Spinal cord (tissue), 9 donors: ENCODE measurements at regions not wholly inside any gene's neighbourhood (a gene's known extent, or its start where the extent isn't known, plus 50 kb on each side); places are given as distances from the start of the nearest gene placed in this dataset.
A peak's percentile ranks its signal among the peaks of the same experiment; 100 is the strongest.
"Not testable (repeated sequence)": the region's sequence is repeated elsewhere in the genome, so short reads cannot be mapped to it uniquely, and the experiment has no call there.

Source experiments
- DNase-seq, 6 donors: peaks; one replicate each; pipeline versions ENCODE4 v3.0.0 to v3.0.0-alpha.2; 2013 to 2015; ENCODE audit warnings: low spot score in 6 of 6, low read depth in 4 of 6
- H3K27ac ChIP-seq: one replicate; pipeline ENCODE4 v1.5.1; 2013; ENCODE audit warnings: low read depth, low read length, control low read depth
- H3K27me3 ChIP-seq: one replicate; pipeline ENCODE4 v1.6.1; 2013; ENCODE audit warnings: low read length; ENCODE audit not compliant: control insufficient read depth, insufficient read depth
- H3K36me3 ChIP-seq: one replicate; pipeline ENCODE4 v1.6.1; 2013; ENCODE audit warnings: low read length; ENCODE audit not compliant: control insufficient read depth, insufficient read depth
- H3K4me1 ChIP-seq: one replicate; pipeline ENCODE4 v1.6.1; 2013; ENCODE audit warnings: low read length; ENCODE audit not compliant: control insufficient read depth, insufficient read depth
- H3K4me3 ChIP-seq: one replicate; pipeline ENCODE4 v1.5.1; 2013; ENCODE audit warnings: low read depth, low read length, control low read depth
- H3K9me3 ChIP-seq: one replicate; pipeline ENCODE4 v1.6.1; 2013; ENCODE audit warnings: low read length; ENCODE audit not compliant: control insufficient read depth, insufficient read depth
- WGBS: methylation state at CpG from one replicate; pipeline ENCODE4 v1.1.5; 2013; ENCODE audit warnings: missing lambda C conversion rate; ENCODE audit not compliant: insufficient coverage; 5-methylcytosine and 5-hydroxymethylcytosine counted together
- donor health status: healthy.

GRCh38 chr9:71441266-71441665 lies 319.8 kb upstream of the TRPM3 start:
- H3K4me3 ChIP-seq, result no peak overlapping the region
- H3K36me3 ChIP-seq, result no peaks in the 10 kb centered on the region
- peak in 1 of 6 donors; percentile 63 for DNase-seq
- H3K4me1 ChIP-seq, result peaks cover 4% of the 10 kb centered on the region
- H3K27ac ChIP-seq, result no peak overlapping the region
- H3K9me3 ChIP-seq, result no peaks in the 10 kb centered on the region
- WGBS, result 33% methylated on average over 1 of the region's 5 CpGs
- H3K27me3 ChIP-seq, result peaks cover 3% of the 10 kb centered on the region

- Histone ChIP-seq H3K4me3 (no peak overlapping the region), H3K9me3 (no peaks in the 10 kb centered on the region), H3K4me1 (no peaks in the 10 kb centered on the region), H3K27ac (no peak overlapping the region), H3K36me3 (no peaks in the 10 kb centered on the region), H3K27me3 (no peaks in the 10 kb centered on the region)
- no CpG with 5 or more reads among the region's 3 CpGs for WGBS
- DNase-seq, result no peak
Observed at GRCh38 chr9:71431931-71432330, 310.5 kb upstream of the TRPM3 start.

GRCh38 chr9:71407341-71407740 lies 285.9 kb upstream of the TRPM3 start:
- H3K27me3 ChIP-seq, H3K27ac ChIP-seq, H3K9me3 ChIP-seq, H3K4me3 ChIP-seq, H3K36me3 ChIP-seq, DNase-seq, H3K4me1 ChIP-seq: not testable (repeated sequence)
- 64% methylated on average over 2 of the region's 2 CpGs for WGBS

- DNase-seq, result peak in 1 of 6 donors; percentile 13
- H3K36me3 ChIP-seq, result no peaks in the 10 kb centered on the region
- no peak overlapping the region for H3K4me3 ChIP-seq
- H3K27me3 ChIP-seq, result no peaks in the 10 kb centered on the region
- H3K9me3 ChIP-seq, result no peaks in the 10 kb centered on the region
- H3K4me1 ChIP-seq, result no peaks in the 10 kb centered on the region
- H3K27ac ChIP-seq, result no peak overlapping the region
- WGBS, result 83% methylated on average over 1 of the region's 1 CpG
Observed at GRCh38 chr9:71403106-71403505, 281.7 kb upstream of the TRPM3 start.

DNA sequence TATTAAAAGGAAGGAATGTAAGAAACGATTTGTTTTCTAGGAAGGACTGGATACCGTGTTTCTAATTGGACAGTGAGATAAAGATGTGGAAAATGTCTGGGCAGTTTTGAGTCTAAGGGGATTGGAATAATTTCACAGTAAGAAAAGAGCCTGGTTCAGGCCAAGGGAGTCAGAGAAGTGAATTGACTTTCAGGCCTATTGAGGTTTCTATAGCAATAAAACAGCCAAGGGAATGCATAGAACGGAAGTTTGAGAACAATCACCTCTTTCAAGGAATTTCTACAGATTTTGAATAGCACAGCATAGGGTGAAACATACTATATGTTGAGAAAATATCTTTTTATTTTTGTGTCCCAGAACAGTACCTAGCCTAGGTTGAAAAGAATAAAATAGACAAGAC lies 271.6 kb upstream of the TRPM3 start:
- H3K4me3 ChIP-seq, result no peak overlapping the region
- no peaks in the 10 kb centered on the region for H3K4me1 ChIP-seq
- H3K27me3 ChIP-seq, result no peaks in the 10 kb centered on the region
- no peaks in the 10 kb centered on the region for H3K9me3 ChIP-seq
- 33% methylated on average over 2 of the region's 3 CpGs for WGBS
- no peak overlapping the region for H3K27ac ChIP-seq
- DNase-seq, result peak in 1 of 6 donors; percentile 11
- no peaks in the 10 kb centered on the region for H3K36me3 ChIP-seq

- Histone ChIP-seq H3K4me3 (no peak overlapping the region), H3K27me3 (no peaks in the 10 kb centered on the region), H3K36me3 (no peaks in the 10 kb centered on the region), H3K4me1 (no peaks in the 10 kb centered on the region), H3K9me3 (no peaks in the 10 kb centered on the region), H3K27ac (no peak overlapping the region)
- DNase-seq, result peak in 5 of 6 donors; percentile 17 to 94 (median 59)
- WGBS, result 29% methylated on average over 4 of the region's 4 CpGs
Observed at GRCh38 chr9:71384343-71384742, 262.9 kb upstream of the TRPM3 start.

- H3K36me3 ChIP-seq, result no peaks in the 10 kb centered on the region
- no peaks in the 10 kb centered on the region for H3K4me1 ChIP-seq
- no peaks in the 10 kb centered on the region for H3K9me3 ChIP-seq
- no peaks in the 10 kb centered on the region for H3K27me3 ChIP-seq
- no peak overlapping the region for H3K27ac ChIP-seq
- H3K4me3 ChIP-seq, result no peak overlapping the region
- DNase-seq, result peak in 2 of 6 donors; percentile 2 to 57
Observed at GRCh38 chr9:71383308-71383940, 262.0 kb upstream of the TRPM3 start.

DNA sequence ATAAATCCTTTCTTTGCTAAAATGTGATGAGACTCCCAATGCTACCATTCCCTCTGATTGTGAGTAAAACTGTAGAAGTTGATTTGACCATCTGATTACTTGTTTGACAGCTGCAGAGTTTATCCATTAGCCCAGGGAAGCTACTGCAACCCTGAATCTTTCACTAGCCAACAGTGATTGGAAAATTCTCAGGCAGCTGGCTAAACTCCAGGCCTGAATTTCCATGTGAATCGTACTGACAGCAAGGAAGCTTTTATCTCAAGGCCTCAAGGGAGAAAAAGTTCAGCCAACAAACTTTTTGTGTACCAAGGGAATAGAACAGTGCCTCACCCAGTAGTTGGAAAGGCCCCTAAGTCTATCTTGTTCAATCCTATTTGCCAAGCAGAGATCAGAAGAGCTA lies 246.7 kb upstream of the TRPM3 start:
- Histone ChIP-seq H3K27ac (no peak overlapping the region), H3K27me3 (no peaks in the 10 kb centered on the region), H3K4me3 (no peak overlapping the region), H3K36me3 (no peaks in the 10 kb centered on the region), H3K9me3 (no peaks in the 10 kb centered on the region), H3K4me1 (no peaks in the 10 kb centered on the region)
- DNase-seq, result peak in 5 of 6 donors; percentile 29 to 83 (median 57)
- WGBS, result 20% methylated on average over 1 of the region's 1 CpG

GRCh38 chr9:71364186-71364955 lies 242.9 kb upstream of the TRPM3 start:
- no peaks in the 10 kb centered on the region for H3K27me3 ChIP-seq
- no peak overlapping the region for H3K4me3 ChIP-seq
- H3K9me3 ChIP-seq, result no peaks in the 10 kb centered on the region
- WGBS, result no CpG with 5 or more reads among the region's 2 CpGs
- no peaks in the 10 kb centered on the region for H3K4me1 ChIP-seq
- H3K36me3 ChIP-seq, result no peaks in the 10 kb centered on the region
- DNase-seq, result no peak
- H3K27ac ChIP-seq, result no peak overlapping the region
